SIG-M5 treated with dmso at 0.1 percent for 504 hours (cell line): ENCODE measurements at regions not wholly inside any gene's neighbourhood (a gene's known extent, or its start where the extent isn't known, plus 50 kb on each side); places are given as distances from the start of the nearest gene placed in this dataset.

Source experiments
- DNase-seq: peaks from one replicate; lab custom pipeline; 2025; ENCODE audit not compliant: unreplicated experiment; lab: John Stamatoyannopoulos, UW

DNA sequence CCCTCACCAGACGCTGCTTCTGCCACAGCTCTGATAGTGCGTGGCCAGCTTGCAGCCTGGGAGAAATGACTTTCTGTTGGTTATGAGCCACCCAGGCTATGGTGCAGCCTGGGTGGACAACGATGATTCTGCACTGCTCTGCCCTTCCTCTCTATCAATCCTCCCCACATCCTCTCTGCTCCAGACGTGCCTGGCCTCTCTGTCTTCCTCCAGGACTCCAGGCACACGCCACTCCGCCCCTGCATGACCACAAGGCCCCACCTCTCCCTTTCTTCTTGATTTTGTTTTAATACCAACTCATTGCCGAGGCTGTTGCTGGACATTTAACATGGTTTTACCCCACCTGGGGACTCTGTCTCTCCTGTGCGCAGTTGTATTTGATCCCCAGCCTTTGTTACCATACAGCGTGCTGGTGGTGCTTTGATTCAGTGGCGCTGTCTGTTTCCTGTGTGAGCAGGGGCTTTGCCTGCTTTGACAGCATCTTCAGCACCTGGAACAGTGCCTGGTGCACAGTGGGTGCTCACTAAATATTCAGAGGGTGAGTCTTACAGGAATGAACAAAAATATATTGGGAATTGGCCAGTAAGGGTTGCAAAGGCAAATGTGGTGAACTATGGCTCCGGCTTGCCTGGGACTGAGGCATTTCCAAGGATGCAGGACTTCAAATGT is 280.9 kb downstream of the CDH26 start:
- no peak for DNase-seq

DNA sequence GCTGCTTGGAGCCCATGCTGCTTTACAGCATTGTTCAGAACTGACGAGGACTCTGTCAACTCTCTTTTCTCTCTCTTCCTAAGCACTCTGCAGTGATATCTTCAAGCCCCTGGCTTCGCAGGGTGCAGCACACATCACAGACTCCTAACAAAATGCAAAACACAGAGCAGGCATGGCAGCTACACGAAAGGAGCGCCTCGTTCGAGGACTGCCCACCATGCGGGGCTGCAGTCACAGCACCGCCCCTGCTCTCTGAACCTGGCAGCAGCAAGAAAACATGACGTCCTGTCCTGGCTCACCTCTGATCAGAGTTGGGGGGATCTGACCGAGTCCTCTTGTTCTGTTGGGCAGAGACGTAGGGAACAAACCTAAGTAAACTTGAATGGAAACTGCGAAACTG is 281.7 kb downstream of the CDH26 start:
- DNase-seq: no peak

DNA sequence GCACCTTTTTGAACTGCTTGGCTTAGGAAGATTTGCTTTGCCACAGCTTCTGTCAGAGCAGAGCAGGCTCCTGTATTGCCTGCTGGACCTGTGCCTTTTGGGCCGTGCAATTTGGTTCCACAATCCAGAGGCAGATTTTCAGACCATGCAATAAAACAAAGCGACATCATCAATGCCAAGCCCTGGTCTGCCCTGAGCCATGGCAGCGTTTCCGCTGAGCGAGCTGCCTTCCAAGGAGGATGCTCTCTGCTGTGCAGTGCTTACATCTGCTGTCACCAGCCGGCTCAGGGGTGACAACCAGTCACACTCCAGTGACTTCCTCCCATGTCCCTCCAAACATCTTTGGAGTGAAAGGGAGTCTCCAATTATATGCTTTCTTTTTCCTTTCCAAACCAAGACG is 282.2 kb downstream of the CDH26 start:
- DNase-seq: no peak

DNA sequence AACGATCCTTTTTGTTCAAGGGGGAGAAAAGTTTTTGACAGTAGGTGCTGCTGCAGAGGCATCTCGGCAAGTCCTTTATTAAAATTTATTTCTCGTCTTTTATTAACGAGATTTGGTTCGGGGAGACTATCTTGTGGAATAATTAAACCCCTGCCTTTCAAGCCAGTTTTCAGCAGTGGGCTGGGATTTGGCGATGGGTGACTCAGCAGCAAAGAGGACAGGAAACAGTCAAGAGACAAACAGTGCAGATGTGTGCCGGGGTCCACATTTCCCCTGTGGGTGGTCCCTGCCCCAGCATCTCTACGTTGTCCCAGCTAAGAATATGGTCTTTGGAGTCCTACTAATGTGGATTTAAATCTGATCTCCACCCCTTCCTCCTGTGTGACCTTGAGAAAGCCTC is 282.8 kb downstream of the CDH26 start:
- DNase-seq: no peak

DNA sequence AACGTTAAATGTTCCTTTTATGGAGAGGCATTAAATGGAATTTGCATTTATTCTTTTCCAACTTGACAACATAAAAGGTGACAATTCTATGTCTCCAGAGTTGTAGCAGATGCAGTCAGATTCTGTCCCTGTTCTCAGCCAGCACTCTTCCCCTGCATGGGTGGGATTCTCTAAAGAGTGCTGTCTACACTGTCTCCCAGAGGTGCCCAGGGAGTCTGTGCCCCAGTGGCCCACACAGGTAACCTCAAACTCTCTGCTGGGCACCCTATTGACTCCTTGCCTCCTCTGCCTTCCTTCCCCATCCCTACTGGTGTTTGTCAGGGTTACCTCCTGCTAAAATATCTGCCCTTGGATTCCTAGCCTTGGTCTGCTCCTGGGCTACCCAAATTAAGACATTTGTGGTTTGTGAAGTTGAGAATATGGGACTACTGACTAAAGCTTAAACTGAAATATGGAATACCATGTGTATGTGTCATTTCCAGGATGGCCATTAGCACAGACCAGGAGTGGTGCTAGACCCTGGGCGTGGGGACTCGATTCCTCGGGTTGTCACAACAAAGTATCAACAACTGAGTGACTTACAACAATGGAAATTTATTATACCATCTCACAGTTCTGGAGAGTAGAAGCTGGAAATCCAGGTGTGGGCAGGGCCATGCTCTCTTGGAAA is 284.7 kb downstream of the CDH26 start:
- DNase-seq: no peak

DNA sequence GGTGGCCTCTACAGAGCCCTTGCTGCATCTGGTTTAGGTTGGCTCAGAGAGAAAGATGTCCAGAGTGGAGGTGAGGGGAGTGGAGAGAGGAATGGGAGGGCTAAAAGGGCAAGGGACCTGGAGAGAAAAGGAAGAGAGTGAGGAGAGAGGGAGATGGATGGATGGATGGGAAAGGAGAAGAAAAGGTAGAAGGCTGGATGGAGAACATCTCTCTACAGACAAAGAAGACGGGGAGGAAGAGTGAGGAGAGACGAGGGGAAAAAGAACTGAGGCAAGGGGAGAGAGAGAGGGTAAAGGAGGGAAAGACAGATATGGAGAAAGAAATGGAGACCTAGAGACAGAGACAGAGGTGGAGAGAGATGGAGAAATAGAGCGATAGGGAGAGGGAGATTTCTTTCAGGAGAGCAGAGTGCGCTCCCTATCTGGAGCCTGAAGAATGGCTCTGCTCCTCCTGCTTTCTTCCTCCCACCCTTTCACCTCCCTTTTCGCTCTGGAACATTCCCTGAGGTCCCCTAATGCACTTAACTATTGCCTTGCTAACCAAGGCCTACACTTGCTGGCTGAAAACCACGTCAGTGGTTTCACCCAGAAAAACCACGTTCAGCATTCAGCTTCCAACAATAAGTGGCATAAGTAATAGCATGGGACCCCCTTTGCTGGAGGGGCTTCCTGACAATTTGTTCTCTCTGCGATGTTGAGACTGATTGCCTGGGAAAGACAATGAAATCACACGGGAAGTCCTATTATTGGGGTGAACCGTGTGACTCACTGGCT is 286.3 kb downstream of the CDH26 start:
- DNase-seq: no peak

DNA sequence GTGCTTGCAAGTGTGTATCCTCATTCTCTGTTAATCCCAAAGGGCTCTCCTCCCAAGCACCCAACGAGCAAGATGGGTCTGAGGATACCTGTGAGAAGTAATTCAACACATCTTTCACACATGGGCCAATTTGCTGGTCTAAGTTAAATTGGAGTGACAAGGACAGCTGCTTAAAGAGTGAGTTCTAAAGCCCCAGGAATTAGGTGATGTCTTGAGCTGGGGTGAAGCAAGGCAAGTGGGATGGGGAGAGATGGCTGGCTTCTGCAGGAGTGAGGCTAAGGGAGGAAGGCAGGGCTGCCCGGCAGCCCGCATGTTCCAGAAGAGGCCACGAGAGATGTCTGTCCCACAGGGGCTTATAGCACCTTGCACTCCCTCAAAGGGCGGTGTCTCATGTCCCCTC is 288.5 kb downstream of the CDH26 start:
- DNase-seq: no peak

DNA sequence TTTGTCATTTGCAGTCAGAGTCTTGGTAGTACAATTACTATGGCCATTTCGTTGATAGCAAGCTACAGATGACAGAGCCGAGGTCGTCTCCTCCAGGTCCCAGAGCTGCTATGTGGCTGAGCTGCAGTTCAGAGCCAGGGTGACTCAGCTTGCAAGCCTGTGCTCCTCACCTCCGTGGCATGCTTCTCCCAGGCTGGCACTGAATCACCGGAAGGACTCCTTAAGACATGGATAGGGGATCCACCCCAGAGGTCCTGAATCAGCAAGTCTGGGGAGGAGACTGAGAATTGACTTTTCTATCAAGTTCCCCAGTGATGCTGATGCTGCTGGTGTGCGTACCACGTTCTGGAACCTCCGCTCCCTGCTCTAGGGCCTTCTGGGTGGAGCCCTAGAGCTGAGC is 291.2 kb downstream of the CDH26 start:
- DNase-seq: no peak

DNA sequence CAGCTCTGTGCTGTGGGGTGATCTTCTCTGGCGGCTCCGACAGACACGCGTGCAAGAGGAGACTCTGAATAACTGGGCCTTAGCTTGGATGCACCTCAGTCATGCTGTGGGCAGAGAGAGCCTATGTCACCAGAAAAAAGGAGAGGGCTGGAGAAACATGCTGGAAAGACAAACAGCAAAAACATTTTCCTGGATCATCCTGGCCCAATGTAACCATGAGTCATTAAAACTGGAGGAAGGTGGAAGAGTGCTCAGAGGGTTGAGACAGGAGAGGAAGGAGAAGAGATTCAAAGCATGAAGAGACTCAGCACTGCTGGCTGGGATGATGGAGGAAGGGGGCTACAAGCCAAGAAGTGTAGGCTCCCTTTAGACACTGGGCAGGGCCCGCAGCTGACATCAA is 292.0 kb downstream of the CDH26 start:
- no peak for DNase-seq

DNA sequence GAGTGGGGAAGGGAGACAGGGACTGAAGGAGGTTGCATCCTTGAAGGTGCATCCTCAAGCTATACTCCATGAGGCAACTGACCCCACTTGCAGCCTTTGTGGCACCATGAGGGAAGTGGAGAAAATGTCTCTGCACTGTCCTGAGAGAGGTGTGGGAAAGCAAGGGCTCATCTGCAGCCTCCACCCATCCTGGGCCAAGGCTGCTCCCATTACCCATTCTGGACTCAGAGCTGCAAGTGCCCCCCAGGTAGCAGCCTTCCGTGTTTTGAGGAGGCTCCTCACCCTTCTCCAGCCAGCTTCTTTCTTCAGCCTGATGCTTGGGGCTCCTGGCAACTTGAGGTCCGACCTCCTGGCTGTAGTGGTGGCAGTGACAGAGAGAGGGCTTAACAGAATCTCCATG is 294.6 kb downstream of the CDH26 start:
- DNase-seq: no peak

DNA sequence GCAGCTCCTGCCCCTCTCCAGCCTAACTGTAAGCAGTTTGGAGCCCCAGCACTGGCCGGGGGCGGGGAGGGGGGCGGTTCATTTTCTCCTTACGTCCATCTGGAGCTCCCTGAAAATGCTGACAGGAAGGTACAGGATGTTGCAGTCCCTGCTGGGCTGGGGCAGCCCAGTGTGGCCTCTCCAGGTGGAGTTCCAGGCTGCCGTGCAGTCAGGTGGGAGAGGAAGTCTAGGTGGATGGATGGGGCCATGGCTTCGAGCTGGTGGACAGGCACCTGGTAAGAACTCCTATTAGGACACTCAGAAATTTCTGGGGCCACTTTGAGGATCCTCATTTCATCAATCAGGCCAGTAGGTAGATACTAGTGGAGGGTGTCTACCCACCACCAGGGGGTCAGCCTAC is 295.2 kb downstream of the CDH26 start:
- DNase-seq: no peak

DNA sequence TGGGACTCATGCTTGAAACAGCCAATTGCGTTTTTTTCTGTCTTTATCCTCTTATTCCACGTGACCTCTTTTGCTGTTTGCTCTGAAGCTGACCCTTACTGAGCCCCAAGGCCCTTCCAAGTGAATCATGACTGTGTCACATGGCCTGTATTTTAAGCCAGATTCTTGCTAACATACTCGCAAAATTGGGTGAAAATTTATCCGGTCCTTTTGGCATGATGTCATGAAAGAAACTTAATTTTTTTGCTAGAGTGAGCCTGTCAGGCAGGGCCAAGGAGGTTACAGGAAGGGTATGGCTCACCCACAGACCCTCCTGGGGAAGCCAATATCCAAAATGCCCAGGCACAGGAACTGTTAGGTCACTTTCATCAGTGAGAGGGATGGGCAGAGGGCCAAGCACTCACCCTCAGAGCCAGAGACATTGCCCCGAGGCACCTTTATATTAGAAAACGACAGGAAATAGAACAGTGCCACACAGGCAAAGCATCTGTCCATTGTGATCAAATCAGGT is 296.7 kb downstream of the CDH26 start:
- DNase-seq: no peak

DNA sequence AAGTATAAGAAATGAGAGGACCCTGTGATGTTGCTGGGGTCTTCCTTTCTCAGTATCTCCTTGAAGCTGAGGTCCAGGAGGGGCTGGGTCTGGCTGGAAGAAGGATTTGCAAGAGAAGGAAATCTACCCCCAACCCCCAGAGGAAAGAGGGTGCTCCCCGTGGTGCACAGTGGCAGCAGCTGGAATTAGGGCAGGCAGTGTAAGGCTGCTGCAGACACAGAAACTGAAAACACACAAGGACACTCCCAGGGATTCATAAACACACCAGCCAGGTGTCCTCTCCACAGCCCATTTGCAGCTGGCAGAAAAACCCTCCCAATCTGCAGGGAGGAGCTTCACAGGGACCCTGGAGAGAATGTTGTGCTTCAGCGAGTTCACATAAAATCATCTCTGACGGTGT is 297.2 kb downstream of the CDH26 start:
- no peak for DNase-seq

DNA sequence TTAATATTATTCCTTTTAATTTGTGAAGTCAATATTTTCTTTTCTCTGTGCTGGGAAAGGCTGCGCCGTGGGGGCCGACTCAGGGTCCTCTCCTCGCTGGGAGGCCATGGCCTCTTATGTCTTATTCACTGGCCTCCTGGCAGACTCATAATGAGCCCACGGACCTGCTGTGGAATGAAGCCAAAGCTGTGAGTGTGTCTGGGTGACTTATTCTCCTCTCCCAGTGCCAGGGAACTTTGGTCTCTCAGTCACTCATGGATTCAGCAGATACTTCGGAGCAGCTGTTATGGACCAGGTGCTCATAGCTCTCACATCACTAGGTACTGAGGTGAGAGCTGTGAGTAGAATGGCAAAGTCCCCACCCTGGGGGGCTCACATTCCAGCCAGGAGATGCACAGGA is 297.6 kb downstream of the CDH26 start:
- DNase-seq: no peak

DNA sequence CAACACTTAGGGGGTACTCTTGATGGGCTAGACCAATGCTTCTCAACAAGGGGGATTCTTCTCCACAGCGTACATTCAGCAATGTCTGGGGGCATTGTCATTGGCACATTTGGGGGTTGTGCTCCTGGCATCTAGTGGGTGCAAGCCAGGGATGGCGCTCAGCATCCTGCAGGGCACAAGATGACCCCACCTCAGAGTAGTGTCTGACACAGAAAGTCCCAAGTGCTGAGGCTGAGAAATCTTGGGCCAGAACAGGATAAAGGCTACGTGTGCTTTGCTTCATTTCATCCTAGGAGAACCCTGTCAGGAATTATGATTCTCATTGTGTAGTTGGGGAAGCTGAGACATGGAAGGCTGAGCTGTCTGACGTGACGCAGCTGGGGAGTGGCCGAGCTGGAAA is 298.6 kb downstream of the CDH26 start:
- DNase-seq: no peak

DNA sequence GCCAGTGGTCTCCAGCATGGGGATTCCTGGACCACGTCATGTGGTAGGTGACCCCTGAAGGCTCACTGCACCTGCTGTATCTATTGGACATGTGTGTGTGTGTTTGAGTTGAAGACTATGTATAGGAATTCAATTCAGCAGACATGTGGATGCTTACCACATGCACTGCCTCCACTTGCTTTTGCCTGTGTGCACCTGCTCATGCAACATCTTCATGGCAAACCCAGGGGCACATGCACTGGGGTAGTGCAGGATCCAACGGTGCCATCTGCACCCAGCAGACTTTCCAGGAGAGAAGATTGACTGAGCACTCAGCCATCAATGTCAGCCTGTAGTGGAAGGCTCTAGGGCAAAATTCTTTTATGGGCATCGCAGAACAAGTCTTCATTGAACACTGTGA is 299.4 kb downstream of the CDH26 start:
- DNase-seq: no peak

DNA sequence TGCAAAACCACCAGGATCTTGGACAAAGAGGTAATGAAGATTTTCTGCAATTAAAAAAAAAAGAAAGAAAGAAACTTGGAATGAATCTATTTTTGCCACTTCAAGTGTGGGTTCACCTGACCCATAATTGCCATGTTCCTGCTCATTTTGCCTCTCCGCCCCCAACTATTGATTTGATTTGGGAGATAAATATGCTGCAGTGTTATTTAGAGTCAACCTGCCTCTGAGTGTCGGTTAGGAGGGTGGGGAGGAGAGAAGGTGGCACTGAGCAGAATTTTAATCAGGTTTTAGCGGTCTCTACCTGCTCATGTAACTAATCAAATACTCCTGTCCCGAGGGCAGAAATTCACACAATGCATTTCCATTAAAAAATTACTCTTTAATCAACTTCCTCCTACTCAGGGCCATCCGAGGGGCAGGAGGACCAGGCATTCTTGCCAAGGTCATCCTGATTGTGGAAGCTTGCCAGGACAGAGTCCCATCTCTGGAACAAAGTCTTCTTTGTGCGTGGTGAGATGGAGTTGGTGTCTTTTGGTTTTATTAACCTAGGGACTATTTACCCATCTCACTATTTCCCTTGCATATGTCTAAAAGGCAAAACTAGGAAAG is 300.1 kb downstream of the CDH26 start:
- no peak for DNase-seq

DNA sequence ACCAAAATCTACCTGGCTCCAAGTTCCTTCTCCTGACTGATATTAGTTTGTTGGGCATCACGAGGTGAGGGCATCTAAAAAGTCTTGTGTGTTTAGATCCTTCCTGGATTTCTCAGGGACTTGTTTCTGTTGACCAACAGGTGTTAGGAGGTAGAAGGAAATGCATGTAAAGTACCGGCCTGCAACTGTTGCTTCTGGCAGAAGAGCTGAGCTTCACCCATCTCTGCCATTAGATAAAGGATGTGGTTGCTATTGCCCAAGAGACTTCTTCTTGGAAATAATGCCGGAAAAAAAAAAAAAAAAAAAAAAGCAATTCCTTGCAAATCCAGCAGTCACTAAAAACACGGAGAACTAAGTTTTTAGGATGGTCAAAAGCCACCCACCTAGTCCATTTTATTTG is 303.1 kb downstream of the CDH26 start:
- DNase-seq: no peak

DNA sequence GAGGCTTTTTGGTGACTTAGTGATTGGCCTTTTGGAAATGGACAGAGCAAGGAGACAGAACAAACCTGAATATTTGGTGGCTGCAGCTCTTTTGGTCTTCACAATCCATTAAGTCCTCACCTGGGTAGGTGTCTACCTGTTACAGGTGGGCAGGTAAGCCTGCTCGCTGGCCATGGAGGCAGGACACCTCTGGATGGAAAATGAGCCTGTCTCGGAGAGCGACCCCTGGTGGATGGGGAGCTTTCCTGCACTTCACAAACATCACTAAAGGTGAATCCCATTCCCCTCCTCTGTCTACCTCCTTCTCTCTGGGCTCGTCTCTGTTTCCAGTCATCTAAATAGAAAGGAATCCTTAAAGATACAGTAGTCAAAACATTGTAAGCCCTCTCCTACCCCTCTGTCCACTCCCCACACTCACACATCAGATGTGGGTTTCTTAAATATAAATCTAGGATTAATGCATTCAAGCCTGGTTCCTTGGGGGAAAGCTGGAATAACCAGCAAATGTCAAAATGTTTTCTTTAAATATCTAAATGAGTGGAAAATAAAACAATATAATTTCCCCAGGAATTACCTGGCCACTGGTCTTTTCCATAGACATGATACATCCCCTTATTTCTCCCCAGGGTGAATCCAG is 304.9 kb downstream of the CDH26 start:
- DNase-seq: no peak

DNA sequence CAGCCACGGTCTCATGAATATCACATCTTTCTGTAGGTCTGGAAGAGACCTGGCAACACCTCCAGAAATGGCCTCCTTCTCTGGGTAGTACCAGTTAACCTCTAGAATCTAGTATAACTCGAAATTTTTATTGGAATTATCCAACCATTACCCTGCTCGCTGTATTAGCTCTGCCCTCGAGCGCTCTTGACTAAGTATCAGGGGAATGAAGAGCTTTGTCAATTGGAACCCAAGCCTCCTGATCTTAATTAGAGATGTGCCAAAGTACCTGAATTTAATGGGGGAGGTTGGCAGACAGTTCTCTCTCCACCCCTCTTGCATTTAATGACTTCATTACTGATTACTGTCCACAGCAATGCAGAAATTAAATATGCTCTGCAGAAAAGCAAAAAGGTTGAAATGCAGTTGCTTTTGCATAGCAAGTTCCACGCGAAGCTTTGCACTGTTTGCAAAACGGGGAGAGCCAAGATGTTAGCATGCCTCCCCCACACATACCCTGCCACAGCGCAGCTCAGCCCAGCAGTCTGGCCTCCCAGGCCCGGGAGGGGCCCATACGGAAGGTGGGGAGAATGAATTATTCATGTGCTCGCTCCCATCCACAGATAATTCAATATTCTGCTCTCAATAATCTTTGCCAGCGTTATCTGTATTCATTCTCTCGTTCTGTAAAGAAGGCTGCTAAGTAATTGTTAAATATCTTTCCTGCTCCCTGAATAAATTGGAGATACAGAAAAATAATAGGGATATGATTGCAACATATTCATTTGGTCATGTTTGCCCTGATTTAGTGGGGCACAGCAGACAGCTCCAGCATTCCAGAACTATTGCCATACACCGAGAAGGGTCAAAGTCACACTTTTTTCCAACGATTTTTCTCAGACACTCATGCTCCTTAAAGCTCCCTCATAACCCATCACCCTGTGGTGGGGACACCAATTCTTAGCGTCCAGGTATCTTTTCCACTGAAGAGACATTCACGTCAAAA is 305.8 kb downstream of the CDH26 start:
- no peak for DNase-seq
